Uterus (tissue), 2 donors: ENCODE measurements at regions not wholly inside any gene's neighbourhood (a gene's known extent, or its start where the extent isn't known, plus 50 kb on each side); places are given as distances from the start of the nearest gene placed in this dataset.

Experiments used
- POLR2A ChIP-seq, 2 donors: fragments of 450-650 bp; IDR thresholded peaks; one replicate each; pipeline ENCODE4 v1.6.1; 2016; ENCODE audit warnings: antibody characterized with exemption in 2 of 2, mild to moderate bottlenecking in 1 of 2, moderate library complexity in 1 of 2
- TF ChIP-seq, protein P1 (sequence below), 4 experiments: fragments of 200-600 bp in 2 of 4; fragments of 450-650 bp in 2 of 4; sonication (generic) in 2 of 4; IDR thresholded peaks; one replicate each; pipeline ENCODE4 v1.5.1; 2016 to 2019; ENCODE audit warnings: antibody characterized with exemption in 4 of 4, mild to moderate bottlenecking in 2 of 4, moderate library complexity in 1 of 4

DNA sequence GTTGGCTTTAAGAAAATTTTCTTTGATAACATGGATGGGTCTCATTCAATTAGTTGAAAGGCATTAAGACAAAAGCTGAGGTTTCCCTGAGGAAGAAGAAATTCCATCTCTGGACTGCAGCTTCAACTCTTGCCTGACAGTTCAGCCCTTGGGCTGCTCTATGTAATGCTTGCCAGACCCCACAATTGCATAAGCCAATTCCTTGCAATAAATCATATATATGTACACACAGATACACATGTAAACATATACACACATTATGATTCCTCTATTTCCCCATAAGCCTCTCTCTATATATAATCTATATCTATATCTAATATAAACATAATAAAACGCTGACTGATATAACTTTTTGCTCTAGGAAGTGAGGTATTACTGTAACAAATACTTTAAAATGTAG, 301.5 kb upstream of the PRMT6 start:
- TF ChIP-seq, protein P1, sequence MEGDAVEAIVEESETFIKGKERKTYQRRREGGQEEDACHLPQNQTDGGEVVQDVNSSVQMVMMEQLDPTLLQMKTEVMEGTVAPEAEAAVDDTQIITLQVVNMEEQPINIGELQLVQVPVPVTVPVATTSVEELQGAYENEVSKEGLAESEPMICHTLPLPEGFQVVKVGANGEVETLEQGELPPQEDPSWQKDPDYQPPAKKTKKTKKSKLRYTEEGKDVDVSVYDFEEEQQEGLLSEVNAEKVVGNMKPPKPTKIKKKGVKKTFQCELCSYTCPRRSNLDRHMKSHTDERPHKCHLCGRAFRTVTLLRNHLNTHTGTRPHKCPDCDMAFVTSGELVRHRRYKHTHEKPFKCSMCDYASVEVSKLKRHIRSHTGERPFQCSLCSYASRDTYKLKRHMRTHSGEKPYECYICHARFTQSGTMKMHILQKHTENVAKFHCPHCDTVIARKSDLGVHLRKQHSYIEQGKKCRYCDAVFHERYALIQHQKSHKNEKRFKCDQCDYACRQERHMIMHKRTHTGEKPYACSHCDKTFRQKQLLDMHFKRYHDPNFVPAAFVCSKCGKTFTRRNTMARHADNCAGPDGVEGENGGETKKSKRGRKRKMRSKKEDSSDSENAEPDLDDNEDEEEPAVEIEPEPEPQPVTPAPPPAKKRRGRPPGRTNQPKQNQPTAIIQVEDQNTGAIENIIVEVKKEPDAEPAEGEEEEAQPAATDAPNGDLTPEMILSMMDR (IDR thresholded peaks at IDR 0.05) = no peak
- TF ChIP-seq POLR2A (IDR thresholded peaks at IDR 0.05) = no peak
